Sigmoid colon (tissue), 4 donors: ENCODE measurements at regions not wholly inside any gene's neighbourhood (a gene's known extent, or its start where the extent isn't known, plus 50 kb on each side); places are given as distances from the start of the nearest gene placed in this dataset.

ENCODE experiments used
- EP300 ChIP-seq, 4 donors: sonication (generic); formaldehyde crosslinking; IDR thresholded peaks; one replicate each; pipeline ENCODE4 v1.6.1; 2017; ENCODE audit warnings: antibody characterized with exemption in 4 of 4
- POLR2A ChIP-seq, 2 donors: fragments of 450-650 bp; IDR thresholded peaks; one replicate each; pipeline ENCODE4 v1.6.1; 2016; ENCODE audit warnings: antibody characterized with exemption in 2 of 2, mild to moderate bottlenecking in 2 of 2, moderate library complexity in 2 of 2
- POLR2AphosphoS5 ChIP-seq, 4 donors: sonication (generic); formaldehyde crosslinking; IDR thresholded peaks; one replicate each; pipeline ENCODE4 v1.6.1; 2017; ENCODE audit warnings: antibody characterized with exemption in 4 of 4
- TF ChIP-seq, protein P1 (sequence below), 4 experiments: fragments of 450-650 bp in 3 of 4; fragments of 200-600 bp in 1 of 4; IDR thresholded peaks; one replicate each; pipeline ENCODE4 v1.5.1; 2016 to 2019; ENCODE audit warnings: antibody characterized with exemption in 4 of 4, mild to moderate bottlenecking in 3 of 4, moderate library complexity in 2 of 4

DNA sequence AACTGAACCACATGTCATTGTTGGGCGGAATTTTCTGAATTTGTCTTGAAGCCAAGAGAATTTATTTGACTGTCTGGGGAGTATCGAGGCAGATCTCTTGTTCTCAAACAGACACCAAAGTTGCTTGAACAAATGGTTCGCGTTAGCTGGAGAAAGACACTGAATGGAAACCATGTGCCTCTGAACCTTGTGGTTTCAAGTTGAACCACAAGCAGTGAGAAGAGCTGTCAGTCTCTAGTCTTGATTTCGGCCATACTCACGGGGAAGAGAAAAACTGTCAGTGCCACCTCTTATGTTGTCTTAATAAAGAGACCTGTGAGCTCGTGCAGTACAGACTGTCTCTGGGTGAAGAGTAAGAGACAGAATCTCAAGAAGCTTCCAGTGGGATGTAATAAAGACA, 886.5 kb upstream of the SOX9 start:
- TF ChIP-seq, protein P1, sequence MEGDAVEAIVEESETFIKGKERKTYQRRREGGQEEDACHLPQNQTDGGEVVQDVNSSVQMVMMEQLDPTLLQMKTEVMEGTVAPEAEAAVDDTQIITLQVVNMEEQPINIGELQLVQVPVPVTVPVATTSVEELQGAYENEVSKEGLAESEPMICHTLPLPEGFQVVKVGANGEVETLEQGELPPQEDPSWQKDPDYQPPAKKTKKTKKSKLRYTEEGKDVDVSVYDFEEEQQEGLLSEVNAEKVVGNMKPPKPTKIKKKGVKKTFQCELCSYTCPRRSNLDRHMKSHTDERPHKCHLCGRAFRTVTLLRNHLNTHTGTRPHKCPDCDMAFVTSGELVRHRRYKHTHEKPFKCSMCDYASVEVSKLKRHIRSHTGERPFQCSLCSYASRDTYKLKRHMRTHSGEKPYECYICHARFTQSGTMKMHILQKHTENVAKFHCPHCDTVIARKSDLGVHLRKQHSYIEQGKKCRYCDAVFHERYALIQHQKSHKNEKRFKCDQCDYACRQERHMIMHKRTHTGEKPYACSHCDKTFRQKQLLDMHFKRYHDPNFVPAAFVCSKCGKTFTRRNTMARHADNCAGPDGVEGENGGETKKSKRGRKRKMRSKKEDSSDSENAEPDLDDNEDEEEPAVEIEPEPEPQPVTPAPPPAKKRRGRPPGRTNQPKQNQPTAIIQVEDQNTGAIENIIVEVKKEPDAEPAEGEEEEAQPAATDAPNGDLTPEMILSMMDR (IDR thresholded peaks at IDR 0.05) = no peak
- no peak for TF ChIP-seq POLR2AphosphoS5 (IDR thresholded peaks at IDR 0.05)
- TF ChIP-seq EP300 (IDR thresholded peaks at IDR 0.05) = no peak
- TF ChIP-seq POLR2A (IDR thresholded peaks at IDR 0.05) = no peak
